Fibroblast of lung (primary cell): ENCODE measurements at regions not wholly inside any gene's neighbourhood (a gene's known extent, or its start where the extent isn't known, plus 50 kb on each side); places are given as distances from the start of the nearest gene placed in this dataset.

Source experiments
- EZH2 ChIP-seq: IDR thresholded peaks from 2 replicates; pipeline ENCODE4 v1.5.1; 2012; ENCODE audit warnings: low read length, control low read depth, mild to moderate bottlenecking; ENCODE audit errors: missing control alignments
- TF ChIP-seq, protein P1 (sequence below), 2 donors: IDR thresholded peaks in 1 of 2; conservative IDR thresholded peaks in 1 of 2; 1 replicate in 1 of 2; 2 replicates in 1 of 2; pipeline ENCODE4 v1.5.1; 2011 to 2012; ENCODE audit warnings: low read length in 2 of 2, control low read depth in 1 of 2, inconsistent platforms in 1 of 2, low read depth in 1 of 2, mild to moderate bottlenecking in 1 of 2

DNA sequence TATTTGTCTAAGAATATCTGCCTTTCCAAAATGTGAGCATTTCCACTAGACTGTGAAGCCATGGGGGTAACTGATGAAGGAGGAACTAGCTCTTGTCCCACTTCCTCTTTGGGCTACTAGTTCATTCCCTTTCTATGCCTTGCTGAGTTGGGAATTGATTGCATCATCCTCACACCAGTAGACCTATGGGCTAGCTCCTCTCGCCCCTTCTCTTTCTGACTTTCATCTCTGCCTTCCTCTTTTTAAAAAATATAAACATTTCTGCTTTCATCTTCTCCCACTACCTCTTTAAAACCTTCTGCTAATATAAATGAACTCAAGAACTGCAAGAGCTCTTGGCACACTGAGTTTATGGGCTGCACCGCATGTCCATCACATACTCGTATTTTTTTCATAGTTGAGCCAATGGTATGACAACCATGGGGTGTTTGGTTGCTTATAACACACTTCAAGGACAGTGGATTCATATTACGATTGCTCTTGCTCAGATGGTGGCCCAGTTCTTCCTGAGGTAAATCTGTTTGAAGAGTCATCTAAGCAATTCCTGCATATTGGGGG lies 182.0 kb downstream of the REEP3 start:
- TF ChIP-seq, protein P1, sequence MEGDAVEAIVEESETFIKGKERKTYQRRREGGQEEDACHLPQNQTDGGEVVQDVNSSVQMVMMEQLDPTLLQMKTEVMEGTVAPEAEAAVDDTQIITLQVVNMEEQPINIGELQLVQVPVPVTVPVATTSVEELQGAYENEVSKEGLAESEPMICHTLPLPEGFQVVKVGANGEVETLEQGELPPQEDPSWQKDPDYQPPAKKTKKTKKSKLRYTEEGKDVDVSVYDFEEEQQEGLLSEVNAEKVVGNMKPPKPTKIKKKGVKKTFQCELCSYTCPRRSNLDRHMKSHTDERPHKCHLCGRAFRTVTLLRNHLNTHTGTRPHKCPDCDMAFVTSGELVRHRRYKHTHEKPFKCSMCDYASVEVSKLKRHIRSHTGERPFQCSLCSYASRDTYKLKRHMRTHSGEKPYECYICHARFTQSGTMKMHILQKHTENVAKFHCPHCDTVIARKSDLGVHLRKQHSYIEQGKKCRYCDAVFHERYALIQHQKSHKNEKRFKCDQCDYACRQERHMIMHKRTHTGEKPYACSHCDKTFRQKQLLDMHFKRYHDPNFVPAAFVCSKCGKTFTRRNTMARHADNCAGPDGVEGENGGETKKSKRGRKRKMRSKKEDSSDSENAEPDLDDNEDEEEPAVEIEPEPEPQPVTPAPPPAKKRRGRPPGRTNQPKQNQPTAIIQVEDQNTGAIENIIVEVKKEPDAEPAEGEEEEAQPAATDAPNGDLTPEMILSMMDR (conservative IDR thresholded peaks at IDR 0.05 in 1 of 2, IDR thresholded peaks at IDR 0.05 in 1 of 2; ENCODE audit: low read depth in 1 of 2, low read length in 2 of 2) = no peak
- TF ChIP-seq EZH2 = no peak
